Activated naive CD4-positive, alpha-beta T cell treated with anti-CD3 and anti-CD28 coated beads, Interleukin-2, amount 50 U/mL, for 24 hours (primary cell): ENCODE measurements at regions not wholly inside any gene's neighbourhood (a gene's known extent, or its start where the extent isn't known, plus 50 kb on each side); places are given as distances from the start of the nearest gene placed in this dataset.

Experiments
- H3K27ac Mint-ChIP-seq: one replicate; pipeline ENCODE4 v1.8.0; 2021; ENCODE audit warnings: mild to moderate bottlenecking, mixed read lengths
- H3K27me3 Mint-ChIP-seq: one replicate; pipeline ENCODE4 v1.8.0; 2021; ENCODE audit warnings: mixed read lengths
- H3K36me3 Mint-ChIP-seq: one replicate; pipeline ENCODE4 v1.8.0; 2021; ENCODE audit warnings: mixed read lengths
- H3K4me1 Mint-ChIP-seq: one replicate; pipeline ENCODE4 v1.8.0; 2021; ENCODE audit warnings: mixed read lengths
- H3K4me3 Mint-ChIP-seq: one replicate; pipeline ENCODE4 v1.8.0; 2021; ENCODE audit warnings: mild to moderate bottlenecking, mixed read lengths
- H3K9me3 Mint-ChIP-seq: one replicate; pipeline ENCODE4 v1.8.0; 2021; ENCODE audit warnings: mixed read lengths

DNA sequence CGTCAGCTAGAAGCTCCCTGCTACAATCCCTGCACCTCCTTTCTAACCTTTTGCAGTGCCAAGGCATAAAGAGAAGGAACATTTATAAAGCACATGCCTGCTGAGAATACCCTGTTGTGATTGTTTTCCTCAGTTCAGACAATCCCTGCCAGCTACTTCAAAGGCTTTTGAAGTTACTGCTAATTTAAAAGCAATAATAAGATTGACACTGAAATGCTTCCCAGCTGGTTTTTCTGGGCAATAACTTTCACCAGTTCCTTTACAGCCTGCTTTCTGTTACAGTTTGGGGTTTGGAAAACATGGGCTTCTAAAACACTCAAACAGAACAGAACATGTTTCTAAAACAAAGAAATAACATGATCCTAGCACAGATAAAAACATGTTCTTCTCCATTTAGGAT lies 232.3 kb upstream of the CPEB2 start:
- peaks cover 2% of the 10 kb centered on the region for H3K36me3 Mint-ChIP-seq
- H3K4me3 Mint-ChIP-seq = no peak overlapping the region
- H3K27me3 Mint-ChIP-seq = peaks cover 9% of the 10 kb centered on the region
- no peaks in the 10 kb centered on the region for H3K4me1 Mint-ChIP-seq
- H3K9me3 Mint-ChIP-seq = peaks cover 10% of the 10 kb centered on the region
- H3K27ac Mint-ChIP-seq = no peak overlapping the region

GRCh38 chr4:14771094-14771493 lies 231.2 kb upstream of the CPEB2 start:
- Mint-ChIP-seq H3K9me3 (peaks cover 15% of the 10 kb centered on the region), H3K36me3 (peaks cover 2% of the 10 kb centered on the region), H3K4me1 (no peaks in the 10 kb centered on the region), H3K27ac (no peak overlapping the region), H3K4me3 (no peak overlapping the region), H3K27me3 (peaks cover 8% of the 10 kb centered on the region)

DNA sequence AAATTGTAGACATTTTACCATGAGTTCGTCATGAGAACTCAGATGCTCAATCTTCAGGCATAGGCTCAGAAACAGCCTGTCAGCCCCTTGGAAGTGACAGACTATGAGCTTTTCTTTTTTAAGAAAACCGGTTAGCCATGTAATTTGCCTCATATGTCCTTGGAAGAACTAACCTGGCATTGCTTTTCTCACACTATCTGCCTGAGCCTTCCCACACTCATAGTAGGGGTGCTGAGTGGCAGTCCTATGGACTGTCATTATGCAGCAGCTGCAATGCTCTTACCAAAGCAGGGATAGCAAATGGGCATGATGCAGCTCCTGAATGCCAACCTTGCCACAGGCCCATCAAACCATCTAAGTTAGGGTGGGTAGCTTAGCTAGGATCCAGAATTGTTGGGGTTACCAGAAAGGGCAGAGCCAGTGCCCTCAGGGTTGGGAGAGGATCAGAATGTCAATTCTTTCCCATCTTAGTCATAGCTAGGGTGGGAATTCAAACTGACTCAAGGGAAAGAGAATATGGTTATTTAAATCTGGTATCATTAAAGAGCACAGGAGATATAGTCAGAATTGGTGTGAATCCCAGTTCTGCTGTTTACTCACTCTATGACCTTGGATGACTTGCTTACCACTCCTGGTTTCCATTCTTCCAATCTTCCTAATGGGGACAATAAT lies 230.6 kb upstream of the CPEB2 start:
- Mint-ChIP-seq H3K9me3 (peaks cover 15% of the 10 kb centered on the region), H3K4me1 (no peaks in the 10 kb centered on the region), H3K27ac (no peak overlapping the region), H3K36me3 (peaks cover 2% of the 10 kb centered on the region), H3K4me3 (no peak overlapping the region), H3K27me3 (peaks cover 8% of the 10 kb centered on the region)

DNA sequence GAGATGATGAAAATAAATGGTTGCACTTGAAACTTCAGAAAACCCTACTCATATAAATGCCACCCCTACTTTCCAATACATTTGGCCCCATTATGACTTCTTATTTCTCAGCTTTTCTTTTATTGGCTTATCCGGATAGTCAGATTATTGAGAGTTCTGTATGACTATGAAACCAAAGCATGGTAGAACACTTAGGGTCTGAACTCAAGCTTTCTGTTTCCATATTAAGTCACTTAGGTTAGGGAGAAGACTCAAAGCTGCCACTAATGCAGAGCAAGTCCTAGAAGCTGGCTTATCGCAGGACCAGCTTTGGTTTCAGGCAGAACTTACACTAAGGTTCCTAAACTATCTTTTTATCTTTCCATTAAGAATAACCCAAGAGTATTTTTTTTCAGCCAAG lies 229.9 kb upstream of the CPEB2 start:
- Mint-ChIP-seq H3K4me3 (no peak overlapping the region), H3K27me3 (peaks cover 8% of the 10 kb centered on the region), H3K9me3 (peaks cover 15% of the 10 kb centered on the region), H3K4me1 (no peaks in the 10 kb centered on the region), H3K36me3 (peaks cover 2% of the 10 kb centered on the region), H3K27ac (no peak overlapping the region)

- Mint-ChIP-seq H3K36me3 (no peaks in the 10 kb centered on the region), H3K4me3 (no peak overlapping the region), H3K9me3 (no peaks in the 10 kb centered on the region), H3K4me1 (no peaks in the 10 kb centered on the region), H3K27me3 (peaks cover 1% of the 10 kb centered on the region), H3K27ac (no peak overlapping the region)
Observed at GRCh38 chr4:14783011-14783877, 219.0 kb upstream of the CPEB2 start.

DNA sequence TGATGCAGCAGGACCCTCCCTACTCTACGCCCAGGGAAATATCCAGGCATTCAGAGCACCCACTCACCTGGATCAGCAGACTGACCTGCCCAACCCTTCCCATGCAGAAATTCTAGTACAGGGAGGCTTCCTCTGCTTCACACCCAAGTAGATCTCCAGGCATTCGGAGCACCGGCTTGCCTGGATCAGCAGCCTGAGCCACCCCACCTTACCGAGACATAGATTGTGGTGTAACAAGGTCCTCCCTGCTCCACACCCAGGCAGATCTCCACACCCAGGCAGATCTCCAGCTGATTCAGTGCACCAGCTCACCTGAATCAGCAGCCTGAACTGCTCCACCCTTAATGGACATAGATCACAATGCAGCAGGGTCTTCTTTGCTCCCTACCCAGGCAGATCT lies 215.1 kb upstream of the CPEB2 start:
- Mint-ChIP-seq H3K4me1 (no peaks in the 10 kb centered on the region), H3K36me3 (no peaks in the 10 kb centered on the region), H3K4me3 (no peak overlapping the region), H3K27me3 (peaks cover 7% of the 10 kb centered on the region), H3K27ac (no peak overlapping the region), H3K9me3 (no peaks in the 10 kb centered on the region)

GRCh38 chr4:14787894-14788293 lies 214.4 kb upstream of the CPEB2 start:
- Mint-ChIP-seq H3K4me3 (no peak overlapping the region), H3K4me1 (no peaks in the 10 kb centered on the region), H3K27me3 (peaks cover 7% of the 10 kb centered on the region), H3K36me3 (no peaks in the 10 kb centered on the region), H3K27ac (no peak overlapping the region), H3K9me3 (no peaks in the 10 kb centered on the region)

- no peaks in the 10 kb centered on the region for H3K4me1 Mint-ChIP-seq
Observed at GRCh38 chr4:14790494-14790893, 211.8 kb upstream of the CPEB2 start.

DNA sequence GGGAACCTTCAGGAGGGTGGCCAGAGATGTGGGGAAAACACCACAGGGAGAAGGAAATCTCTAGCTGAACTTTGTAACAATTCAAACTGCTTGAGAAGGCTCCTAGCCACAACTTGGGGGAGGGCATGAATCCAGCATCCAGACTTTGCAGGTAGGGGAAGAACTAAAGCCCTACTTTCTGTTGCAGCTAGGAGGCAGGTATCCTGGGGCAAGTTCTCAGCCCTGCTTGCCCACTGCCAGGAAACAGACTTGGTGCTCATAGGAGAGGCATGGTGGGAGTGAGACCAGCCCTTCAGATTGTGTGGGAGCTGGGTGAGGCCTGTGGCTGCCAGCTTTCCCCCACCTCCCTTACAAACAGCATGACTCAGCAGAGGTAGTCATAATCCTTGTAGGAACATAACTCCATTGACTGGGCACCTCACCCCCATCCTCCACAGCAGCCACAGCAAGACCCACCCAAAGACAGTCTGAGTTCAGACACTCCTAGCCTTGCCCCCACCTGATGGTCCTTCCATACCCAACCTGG lies 209.5 kb upstream of the CPEB2 start:
- Mint-ChIP-seq H3K9me3 (peaks cover 11% of the 10 kb centered on the region), H3K27me3 (peaks cover 10% of the 10 kb centered on the region), H3K4me1 (no peaks in the 10 kb centered on the region), H3K4me3 (no peak overlapping the region), H3K27ac (no peak overlapping the region), H3K36me3 (no peaks in the 10 kb centered on the region)

More at GRCh38 chr4:14790494-14790893, 211.8 kb upstream of the CPEB2 start:
- Mint-ChIP-seq H3K27me3 (peaks cover 10% of the 10 kb centered on the region), H3K4me3 (no peak overlapping the region), H3K27ac (no peak overlapping the region), H3K36me3 (no peaks in the 10 kb centered on the region), H3K9me3 (peaks cover 11% of the 10 kb centered on the region)

DNA sequence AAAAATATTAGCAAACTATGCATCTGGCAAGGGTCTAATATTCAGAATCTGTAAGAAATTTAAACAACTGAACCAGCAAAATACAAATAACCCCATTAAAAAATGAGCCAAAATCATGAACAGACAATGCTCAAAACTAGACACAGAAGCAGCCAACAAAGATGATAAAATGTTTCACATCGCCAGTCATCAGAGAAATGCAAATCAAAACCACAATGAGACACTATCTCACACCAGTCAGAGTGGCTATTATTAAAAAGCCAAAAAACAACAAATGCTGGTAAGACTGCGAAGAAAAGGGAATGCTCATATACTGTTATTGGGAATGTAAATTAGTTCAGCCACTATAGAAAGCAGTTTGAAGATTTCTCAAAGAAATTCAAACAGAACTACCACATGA lies 201.3 kb upstream of the CPEB2 start:
- Mint-ChIP-seq H3K4me3 (no peak overlapping the region), H3K36me3 (peaks cover 3% of the 10 kb centered on the region), H3K27ac (no peak overlapping the region), H3K9me3 (no peaks in the 10 kb centered on the region), H3K27me3 (peaks cover 3% of the 10 kb centered on the region), H3K4me1 (no peaks in the 10 kb centered on the region)

DNA sequence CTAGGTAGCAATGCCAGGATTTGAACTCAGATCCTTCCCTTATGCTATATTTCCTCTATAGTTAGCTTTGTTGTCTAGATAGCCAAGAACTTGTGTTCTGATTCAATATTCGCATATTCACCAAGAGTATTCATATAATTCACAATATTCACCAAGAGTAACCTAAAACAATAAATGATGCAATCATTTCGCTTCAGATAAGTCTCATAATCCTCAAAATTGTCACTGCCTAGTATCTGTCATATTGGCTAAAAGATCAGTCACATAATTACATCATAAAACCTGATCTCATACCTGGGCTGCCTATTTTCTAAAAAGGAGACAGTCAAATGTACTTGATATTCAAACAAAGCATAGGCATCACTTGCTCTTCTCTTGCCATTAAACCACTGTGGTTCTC lies 199.7 kb upstream of the CPEB2 start:
- Mint-ChIP-seq H3K27ac (no peak overlapping the region), H3K4me3 (no peak overlapping the region), H3K36me3 (peaks cover 3% of the 10 kb centered on the region), H3K9me3 (no peaks in the 10 kb centered on the region), H3K27me3 (peaks cover 3% of the 10 kb centered on the region), H3K4me1 (no peaks in the 10 kb centered on the region)

GRCh38 chr4:14807856-14808255 lies 194.4 kb upstream of the CPEB2 start:
- no peaks in the 10 kb centered on the region for H3K36me3 Mint-ChIP-seq
- no peak overlapping the region for H3K27ac Mint-ChIP-seq
- H3K4me3 Mint-ChIP-seq = no peak overlapping the region
- H3K4me1 Mint-ChIP-seq = no peaks in the 10 kb centered on the region
- H3K9me3 Mint-ChIP-seq = no peaks in the 10 kb centered on the region
- H3K27me3 Mint-ChIP-seq = peaks cover 4% of the 10 kb centered on the region

- H3K36me3 Mint-ChIP-seq = no peaks in the 10 kb centered on the region
- no peaks in the 10 kb centered on the region for H3K9me3 Mint-ChIP-seq
- H3K27me3 Mint-ChIP-seq = peaks cover 4% of the 10 kb centered on the region
- no peaks in the 10 kb centered on the region for H3K4me1 Mint-ChIP-seq
- no peak overlapping the region for H3K4me3 Mint-ChIP-seq
- H3K27ac Mint-ChIP-seq = no peak overlapping the region
Observed at GRCh38 chr4:14809203-14809602, 193.1 kb upstream of the CPEB2 start.

- Mint-ChIP-seq H3K4me1 (no peaks in the 10 kb centered on the region), H3K27me3 (peaks cover 4% of the 10 kb centered on the region), H3K4me3 (no peak overlapping the region), H3K36me3 (no peaks in the 10 kb centered on the region), H3K9me3 (no peaks in the 10 kb centered on the region), H3K27ac (no peak overlapping the region)
Observed at GRCh38 chr4:14810121-14810520, 192.2 kb upstream of the CPEB2 start.

DNA sequence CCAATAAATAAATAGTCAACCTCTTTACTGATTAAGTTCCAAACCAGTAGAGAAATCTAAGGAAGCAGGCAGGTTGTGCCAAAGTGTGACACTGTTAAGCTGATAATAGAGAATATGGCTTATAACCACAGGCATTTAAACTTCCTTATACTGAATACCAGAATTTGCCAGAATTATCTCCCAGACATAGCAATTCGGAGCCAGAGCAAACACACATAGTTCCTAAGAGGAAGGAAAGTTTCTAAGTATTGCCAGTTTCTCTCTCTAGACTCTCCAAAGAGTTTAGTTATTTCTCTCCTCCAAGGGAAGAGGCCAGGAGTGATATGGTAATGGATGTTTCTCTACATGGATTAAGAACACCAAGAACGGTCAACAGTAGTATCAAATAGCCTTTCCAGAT lies 191.7 kb upstream of the CPEB2 start:
- Mint-ChIP-seq H3K4me1 (no peaks in the 10 kb centered on the region), H3K4me3 (no peak overlapping the region), H3K36me3 (no peaks in the 10 kb centered on the region), H3K27ac (no peak overlapping the region), H3K27me3 (peaks cover 4% of the 10 kb centered on the region), H3K9me3 (no peaks in the 10 kb centered on the region)

GRCh38 chr4:14812101-14812500 lies 190.2 kb upstream of the CPEB2 start:
- no peak overlapping the region for H3K4me3 Mint-ChIP-seq
- H3K27ac Mint-ChIP-seq = no peak overlapping the region
- H3K36me3 Mint-ChIP-seq = no peaks in the 10 kb centered on the region
- no peaks in the 10 kb centered on the region for H3K9me3 Mint-ChIP-seq
- H3K4me1 Mint-ChIP-seq = no peaks in the 10 kb centered on the region
- peaks cover 4% of the 10 kb centered on the region for H3K27me3 Mint-ChIP-seq
